IMR-90 (cell line): ENCODE measurements at regions not wholly inside any gene's neighbourhood (a gene's known extent, or its start where the extent isn't known, plus 50 kb on each side); places are given as distances from the start of the nearest gene placed in this dataset.

Experiments used
- ATAC-seq: fragments of 200-7000 bp; cut with Tn5 transposase; 2 replicates; pipeline ENCODE4 v1.9.1; 2020; ENCODE audit warnings: low read depth, mild to moderate bottlenecking, moderate library complexity
- BruUV-seq: library from RNA; stranded (reverse); fragments of 400-500 nt; replicated peaks from 2 replicates; lab custom pipeline; 2021; lab: Mats Ljungman, UMichigan
- CTCF ChIA-PET: fragments of 300-600 bp; formaldehyde crosslinking; extraction: SDS; loops from one replicate; lab custom pipeline; 2021; ENCODE audit warnings: antibody characterized with exemption; lab: Yijun Ruan, JAX
- POLR2A ChIA-PET: fragments of 300-600 bp; sonication (Branson Sonifier 250); formaldehyde crosslinking; loops from one replicate; lab custom pipeline; 2022; ENCODE audit warnings: antibody characterized with exemption; ENCODE audit not compliant: unreplicated experiment; lab: Charles Lee
- DNase-seq: peaks from one replicate; pipeline ENCODE4 v3.0.0; 2013
- H2AFZ ChIP-seq: replicated peaks from 2 replicates; pipeline ENCODE3; 2013; ENCODE audit warnings: low read length, mild to moderate bottlenecking; ENCODE audit not compliant: poor library complexity
- H2AK5ac ChIP-seq: 2 replicates; pipeline ENCODE4 v1.6.1; 2013; ENCODE audit warnings: low read depth, low read length, inconsistent platforms
- H2AK9ac ChIP-seq: replicated peaks from 2 replicates; pipeline ENCODE3; 2013; ENCODE audit warnings: mild to moderate bottlenecking, low read depth, low read length, moderate library complexity; ENCODE audit not compliant: poor library complexity
- H2BK120ac ChIP-seq: 2 replicates; pipeline ENCODE4 v1.6.1; 2013; ENCODE audit warnings: low read depth, low read length, inconsistent platforms
- H2BK15ac ChIP-seq: 3 replicates; pipeline ENCODE4 v1.6.1; 2013; ENCODE audit warnings: low read depth, low read length, inconsistent platforms
- H2BK20ac ChIP-seq: 2 replicates; pipeline ENCODE4 v1.6.1; 2013; ENCODE audit warnings: low read depth, mild to moderate bottlenecking, inconsistent platforms, low read length, moderate library complexity
- H2BK5ac ChIP-seq: 2 replicates; pipeline ENCODE4 v1.6.1; 2013; ENCODE audit warnings: mild to moderate bottlenecking, low read depth, low read length, inconsistent platforms; ENCODE audit not compliant: poor library complexity, severe bottlenecking
- H3K14ac ChIP-seq: replicated peaks from 2 replicates; pipeline ENCODE4 v1.6.1; 2013; ENCODE audit warnings: low read depth, low read length, inconsistent platforms
- H3K18ac ChIP-seq: 2 replicates; pipeline ENCODE4 v1.6.1; 2013; ENCODE audit warnings: low read depth, low read length, control low read depth
- H3K23ac ChIP-seq: 2 replicates; pipeline ENCODE4 v1.6.1; 2013; ENCODE audit warnings: low read depth, low read length, inconsistent platforms
- H3K27ac ChIP-seq: 2 replicates; pipeline ENCODE4 v1.5.1; 2013; ENCODE audit warnings: mild to moderate bottlenecking, control low read depth, low read length; ENCODE audit not compliant: insufficient read depth
- H3K27me3 ChIP-seq: 2 replicates; pipeline ENCODE4 v1.6.1; 2013; ENCODE audit warnings: low read length; ENCODE audit not compliant: control insufficient read depth, insufficient read depth
- H3K36me3 ChIP-seq: 2 replicates; pipeline ENCODE4 v1.6.1; 2013; ENCODE audit warnings: low read length, mixed read lengths; ENCODE audit not compliant: control insufficient read depth, insufficient read depth
- H3K4ac ChIP-seq: 2 replicates; pipeline ENCODE4 v1.6.1; 2013; ENCODE audit warnings: low read depth, low read length, inconsistent platforms
- H3K4me1 ChIP-seq: 2 replicates; pipeline ENCODE4 v1.6.1; 2013; ENCODE audit warnings: low read length, mixed read lengths; ENCODE audit not compliant: control insufficient read depth, insufficient read depth
- H3K4me2 ChIP-seq: 2 replicates; pipeline ENCODE4 v1.6.1; 2013; ENCODE audit warnings: low read depth, mild to moderate bottlenecking, control low read depth, low read length, moderate library complexity
- H3K4me3 ChIP-seq: 2 replicates; pipeline ENCODE4 v1.5.1; 2013; ENCODE audit warnings: low read depth, mild to moderate bottlenecking, control low read depth, low read length, moderate library complexity; ENCODE audit not compliant: insufficient read depth
- H3K56ac ChIP-seq: 2 replicates; pipeline ENCODE4 v1.6.1; 2013; ENCODE audit warnings: low read length, inconsistent platforms; ENCODE audit not compliant: insufficient read depth; ENCODE audit errors: extremely low read depth
- H3K79me1 ChIP-seq, 2 experiments: 2 replicates each; pipeline ENCODE4 v1.6.1; 2013; ENCODE audit warnings: low read length in 2 of 2, inconsistent platforms in 1 of 2, low read depth in 1 of 2
- H3K9ac ChIP-seq: 2 replicates; pipeline ENCODE4 v1.6.1; 2013; ENCODE audit warnings: low read depth, low read length, control low read depth
- H3K9me1 ChIP-seq: 2 replicates; pipeline ENCODE4 v1.6.1; 2013; ENCODE audit warnings: low read length, inconsistent platforms; ENCODE audit not compliant: insufficient read depth
- H3K9me3 ChIP-seq: 2 replicates; pipeline ENCODE4 v1.6.1; 2013; ENCODE audit warnings: low read length; ENCODE audit not compliant: control insufficient read depth, insufficient read depth
- H4K20me1 ChIP-seq: 2 replicates; pipeline ENCODE4 v1.6.1; 2013; ENCODE audit warnings: low read length, inconsistent platforms; ENCODE audit not compliant: insufficient read depth
- H4K5ac ChIP-seq: 2 replicates; pipeline ENCODE4 v1.6.1; 2013; ENCODE audit warnings: mild to moderate bottlenecking, low read depth, low read length, control low read depth
- H4K8ac ChIP-seq, 2 experiments: 2 replicates each; pipeline ENCODE4 v1.6.1; 2013; ENCODE audit warnings: low read depth in 2 of 2, low read length in 2 of 2, control low read depth in 1 of 2, inconsistent platforms in 1 of 2
- H4K91ac ChIP-seq: 2 replicates; pipeline ENCODE4 v1.6.1; 2013; ENCODE audit warnings: low read depth, low read length, inconsistent platforms; ENCODE audit not compliant: insufficient read depth
- BHLHE40 ChIP-seq: fragments of 150-350 bp; IDR thresholded peaks from 2 replicates; pipeline ENCODE4 v1.6.1; 2016; ENCODE audit warnings: mild to moderate bottlenecking, low read depth, low read length
- CEBPB ChIP-seq: IDR thresholded peaks from 2 replicates; pipeline ENCODE4 v1.6.1; 2012; ENCODE audit warnings: low read depth, low read length, improper control_type of control experiment
- CHD1 ChIP-seq: IDR thresholded peaks from 2 replicates; pipeline ENCODE4 v1.6.1; 2012; ENCODE audit warnings: low read depth, low read length, improper control_type of control experiment
- FOS ChIP-seq: fragments of 150-350 bp; IDR thresholded peaks from 2 replicates; pipeline ENCODE4 v1.6.1; 2016; ENCODE audit warnings: low read depth, low read length
- MAFK ChIP-seq: IDR thresholded peaks from 2 replicates; pipeline ENCODE4 v1.6.1; 2012; ENCODE audit warnings: low read depth, low read length, improper control_type of control experiment
- MAZ ChIP-seq: IDR thresholded peaks from 2 replicates; pipeline ENCODE4 v1.6.1; 2012; ENCODE audit warnings: low read depth, mild to moderate bottlenecking, low read length, improper control_type of control experiment, moderate library complexity, borderline replicate concordance
- MXI1 ChIP-seq: IDR thresholded peaks from 2 replicates; pipeline ENCODE4 v1.6.1; 2012; ENCODE audit warnings: low read depth, mild to moderate bottlenecking, low read length, moderate library complexity, borderline replicate concordance
- NFE2L2 ChIP-seq: fragments of 150-350 bp; IDR thresholded peaks from 2 replicates; pipeline ENCODE4 v1.6.1; 2016; ENCODE audit warnings: low read depth, mild to moderate bottlenecking, low read length
- POLR2A ChIP-seq: IDR thresholded peaks from 2 replicates; pipeline ENCODE4 v1.6.1; 2012; ENCODE audit warnings: mild to moderate bottlenecking, low read depth, low read length
- RAD21 ChIP-seq: IDR thresholded peaks from 2 replicates; pipeline ENCODE4 v1.6.1; 2012; ENCODE audit warnings: low read length, improper control_type of control experiment
- RCOR1 ChIP-seq: IDR thresholded peaks from 2 replicates; pipeline ENCODE4 v1.6.1; 2012; ENCODE audit warnings: mild to moderate bottlenecking, low read length, improper control_type of control experiment; ENCODE audit not compliant: insufficient replicate concordance
- RFX5 ChIP-seq: IDR thresholded peaks from 2 replicates; pipeline ENCODE4 v1.8.0; 2012; ENCODE audit warnings: low read depth, mild to moderate bottlenecking, low read length, moderate library complexity
- SMC3 ChIP-seq: fragments of 150-350 bp; IDR thresholded peaks from 2 replicates; pipeline ENCODE4 v1.6.1; 2016; ENCODE audit warnings: low read depth, mild to moderate bottlenecking, antibody characterized with exemption, low read length, moderate library complexity
- WGBS, 2 experiments: methylation state at CpG; one replicate each; pipeline versions ENCODE4 v1.1.5 to v1.1.7; 2013; ENCODE audit warnings: missing lambda C conversion rate in 2 of 2; ENCODE audit not compliant: insufficient read length in 1 of 2; ENCODE audit errors: extremely low coverage in 2 of 2; 5-methylcytosine and 5-hydroxymethylcytosine counted together
- dilution Hi-C: fragments of 300-500 bp; cut with HindIII; formaldehyde crosslinking; loops from one replicate; pipeline ENCODE4 v1.14.3; 2018; ENCODE audit warnings: low sequenced_read_pairs; ENCODE audit not compliant: unreplicated experiment
- in situ Hi-C: fragments of 300-500 bp; cut with MboI; formaldehyde crosslinking; loops from 3 replicates; pipeline ENCODE4 v1.14.3; 2019; ENCODE audit warnings: low sequenced_read_pairs, inconsistent platforms, mixed read lengths
- intact Hi-C: fragments of 100-400 bp; cut with micrococcal nuclease; formaldehyde crosslinking; loops from 2 replicates; pipeline ENCODE4 v1.10.0; 2022
- TF ChIP-seq, protein P1 (sequence below): fragments of 150-350 bp; IDR thresholded peaks from 2 replicates; pipeline ENCODE4 v1.6.1; 2016; ENCODE audit warnings: low read depth, mild to moderate bottlenecking, low read length, moderate library complexity, borderline replicate concordance
- TF ChIP-seq, protein P2 (sequence below): conservative IDR thresholded peaks from 2 replicates; pipeline ENCODE4 v1.5.1; 2012; ENCODE audit warnings: mild to moderate bottlenecking, low read depth, low read length, improper control_type of control experiment

DNA sequence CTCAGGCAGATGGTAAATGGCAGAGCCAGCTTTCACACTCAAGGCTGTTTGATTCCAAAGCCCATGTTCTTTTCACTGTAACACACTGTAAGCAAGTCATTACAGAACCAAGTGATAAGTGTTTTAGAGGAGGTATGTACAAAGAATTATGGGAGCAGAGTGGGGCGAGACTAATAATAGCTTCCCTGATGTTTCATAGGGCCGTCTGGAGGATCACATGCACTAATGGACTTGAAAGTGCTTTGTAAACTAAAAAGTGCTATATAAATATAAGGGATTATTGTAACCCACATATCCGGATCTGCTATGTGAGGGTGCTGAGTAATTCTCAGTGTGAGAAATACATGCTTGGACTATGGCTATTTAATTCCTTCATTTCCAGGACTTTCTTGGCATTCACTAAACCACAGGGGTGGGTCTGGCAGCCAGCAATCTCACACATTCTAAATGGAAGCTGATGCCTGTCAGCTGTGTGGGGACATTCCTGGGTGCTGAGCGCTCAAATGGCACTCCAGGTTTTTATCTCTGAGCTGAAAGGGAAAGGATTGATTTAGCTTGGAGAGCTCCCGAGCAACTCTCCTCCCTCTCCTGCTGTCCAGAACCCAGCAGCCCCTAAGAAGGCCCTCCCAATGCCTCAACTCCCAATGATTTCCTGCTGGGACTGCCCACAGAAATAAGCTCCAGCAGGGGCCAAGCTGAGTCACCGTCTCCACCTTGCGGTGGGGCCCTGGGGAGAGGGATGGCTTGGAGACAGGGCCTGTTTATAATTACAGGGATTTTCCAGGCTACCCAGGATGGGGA, 222.8 kb downstream of the SOX11 start:
- no peak overlapping the region for H3K14ac ChIP-seq
- H3K4me3 ChIP-seq: no peak overlapping the region
- H4K5ac ChIP-seq: no peak overlapping the region
- no peak overlapping the region for H3K23ac ChIP-seq
- no peak overlapping the region for H2AK5ac ChIP-seq
- H3K4ac ChIP-seq: no peak overlapping the region; the same call in 1 of the 2 replicates
- H3K4me1 ChIP-seq: peaks cover 2% of the 10 kb centered on the region; the same call in 1 of the 2 replicates
- peak overlapping the region; percentile 70 for H2AK9ac ChIP-seq
- no peak overlapping the region for H2BK15ac ChIP-seq
- in situ Hi-C loops: loop anchor here (25.0 kb wide), 1 partner anchor 1953 kb away; no protein-coding TSS in a partner anchor
- dilution Hi-C loops: no loop called here
- peak overlapping the region; percentile 18; the same call in 1 of the 2 replicates for H3K18ac ChIP-seq
- no peak overlapping the region; the same call in 1 of the 2 replicates for H2BK20ac ChIP-seq
- no peaks in the 10 kb centered on the region for H3K79me1 ChIP-seq
- peak overlapping the region; percentile 3; the same call in 1 of the 2 replicates for H3K9ac ChIP-seq
- peak overlapping the region; percentile 68 for H2AFZ ChIP-seq
- BruUV-seq: no TSS peak
- H2BK120ac ChIP-seq: no peak overlapping the region
- no peak overlapping the region for H4K8ac ChIP-seq
- H3K36me3 ChIP-seq: no peaks in the 10 kb centered on the region
- DNase-seq (peak; percentile 87), ATAC-seq (peak; percentile 87)
- H3K27me3 ChIP-seq: no peaks in the 10 kb centered on the region
- H3K9me1 ChIP-seq: no peaks in the 10 kb centered on the region
- H2BK5ac ChIP-seq: no peak overlapping the region
- no CpG with 5 or more reads among the region's 7 CpGs for WGBS, 2 experiments
- ChIA-PET POLR2A (no interaction called here), CTCF (interaction anchor here (0.6 kb wide), 1 partner anchor 219 kb away, joined by 4 read pairs; no protein-coding TSS in a partner anchor)
- H3K9me3 ChIP-seq: no peaks in the 10 kb centered on the region
- H3K27ac ChIP-seq: peak overlapping the region; percentile 58; the same call in 1 of the 2 replicates
- intact Hi-C loops: loop anchor here (2.0 to 10.0 kb wide), 2 partner anchors 222 to 860 kb away; partner anchors contain the start of gene SOX11
- no peak overlapping the region for H3K56ac ChIP-seq
- no peaks in the 10 kb centered on the region for H4K20me1 ChIP-seq
- H4K91ac ChIP-seq: no peak overlapping the region
- peak overlapping the region; percentile 70 for H3K4me2 ChIP-seq
- peak; percentile 25; the same call in 1 of the 2 replicates for TF ChIP-seq BHLHE40
- TF ChIP-seq, protein P1, sequence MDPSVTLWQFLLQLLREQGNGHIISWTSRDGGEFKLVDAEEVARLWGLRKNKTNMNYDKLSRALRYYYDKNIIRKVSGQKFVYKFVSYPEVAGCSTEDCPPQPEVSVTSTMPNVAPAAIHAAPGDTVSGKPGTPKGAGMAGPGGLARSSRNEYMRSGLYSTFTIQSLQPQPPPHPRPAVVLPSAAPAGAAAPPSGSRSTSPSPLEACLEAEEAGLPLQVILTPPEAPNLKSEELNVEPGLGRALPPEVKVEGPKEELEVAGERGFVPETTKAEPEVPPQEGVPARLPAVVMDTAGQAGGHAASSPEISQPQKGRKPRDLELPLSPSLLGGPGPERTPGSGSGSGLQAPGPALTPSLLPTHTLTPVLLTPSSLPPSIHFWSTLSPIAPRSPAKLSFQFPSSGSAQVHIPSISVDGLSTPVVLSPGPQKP: no peak
- no peak for TF ChIP-seq CEBPB
- no peak for TF ChIP-seq POLR2A
- TF ChIP-seq NFE2L2: no peak
- peak; percentile 55 for TF ChIP-seq RAD21
- no peak for TF ChIP-seq RCOR1
- 0 out of 2 replicates have a peak, but pooled peaks have one; percentile 18 for TF ChIP-seq FOS
- no peak for TF ChIP-seq MAZ
- no peak for TF ChIP-seq RFX5
- peak; percentile 18; the same call in 1 of the 2 replicates for TF ChIP-seq SMC3
- TF ChIP-seq, protein P2, sequence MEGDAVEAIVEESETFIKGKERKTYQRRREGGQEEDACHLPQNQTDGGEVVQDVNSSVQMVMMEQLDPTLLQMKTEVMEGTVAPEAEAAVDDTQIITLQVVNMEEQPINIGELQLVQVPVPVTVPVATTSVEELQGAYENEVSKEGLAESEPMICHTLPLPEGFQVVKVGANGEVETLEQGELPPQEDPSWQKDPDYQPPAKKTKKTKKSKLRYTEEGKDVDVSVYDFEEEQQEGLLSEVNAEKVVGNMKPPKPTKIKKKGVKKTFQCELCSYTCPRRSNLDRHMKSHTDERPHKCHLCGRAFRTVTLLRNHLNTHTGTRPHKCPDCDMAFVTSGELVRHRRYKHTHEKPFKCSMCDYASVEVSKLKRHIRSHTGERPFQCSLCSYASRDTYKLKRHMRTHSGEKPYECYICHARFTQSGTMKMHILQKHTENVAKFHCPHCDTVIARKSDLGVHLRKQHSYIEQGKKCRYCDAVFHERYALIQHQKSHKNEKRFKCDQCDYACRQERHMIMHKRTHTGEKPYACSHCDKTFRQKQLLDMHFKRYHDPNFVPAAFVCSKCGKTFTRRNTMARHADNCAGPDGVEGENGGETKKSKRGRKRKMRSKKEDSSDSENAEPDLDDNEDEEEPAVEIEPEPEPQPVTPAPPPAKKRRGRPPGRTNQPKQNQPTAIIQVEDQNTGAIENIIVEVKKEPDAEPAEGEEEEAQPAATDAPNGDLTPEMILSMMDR: peak; percentile 44
- no peak for TF ChIP-seq MAFK
- no peak for TF ChIP-seq MXI1
- TF ChIP-seq CHD1: no peak
